SK-N-SH (cell line): ENCODE measurements at regions not wholly inside any gene's neighbourhood (a gene's known extent, or its start where the extent isn't known, plus 50 kb on each side); places are given as distances from the start of the nearest gene placed in this dataset.

Source experiments
- CTCF ChIA-PET: fragments of 300-600, 350-600 bp; formaldehyde crosslinking; extraction: SDS; loops from one replicate; lab custom pipeline; 2021; lab: Yijun Ruan, JAX
- POLR2A ChIA-PET: fragments of 350-600 bp; sonication (Branson Sonifier 250); formaldehyde crosslinking; extraction: SDS; loops from one replicate; lab custom pipeline; 2020; ENCODE audit warnings: antibody characterized with exemption, inconsistent platforms; lab: Yijun Ruan, JAX
- DNase-seq: peaks from one replicate; pipeline ENCODE4 v3.0.0; 2012
- H2AFZ ChIP-seq: fragments of 200-600 bp; sonication (generic); 2 replicates; pipeline ENCODE4 v1.8.1; 2016; ENCODE audit warnings: antibody characterized with exemption, mild to moderate bottlenecking, low read depth
- H3F3A ChIP-seq: fragments of 200-600 bp; sonication (generic); replicated peaks from 2 replicates; pipeline ENCODE3; 2016; ENCODE audit warnings: antibody characterized with exemption, mild to moderate bottlenecking; ENCODE audit not compliant: insufficient read depth
- H3K27ac ChIP-seq, 2 experiments: fragments of 200-500 bp in 1 of 2; fragments of 200-600 bp in 1 of 2; sonication (Bioruptor generic) in 1 of 2; sonication (generic), shearing (Covaris generic) in 1 of 2; 2 replicates each; pipeline versions ENCODE4 v1.5.1 to v1.6.1; 2014 to 2016; ENCODE audit warnings: low read depth in 2 of 2, inconsistent platforms in 1 of 2, low read length in 1 of 2, mild to moderate bottlenecking in 1 of 2, mixed read lengths in 1 of 2
- H3K27me3 ChIP-seq: fragments of 200-600 bp; sonication (generic), shearing (Covaris generic); 2 replicates; pipeline ENCODE4 v1.6.1; 2016; ENCODE audit warnings: mixed run types; ENCODE audit not compliant: insufficient read depth
- H3K36me3 ChIP-seq, 2 experiments: fragments of 200-500 bp in 1 of 2; fragments of 200-600 bp in 1 of 2; sonication (Bioruptor generic) in 1 of 2; sonication (generic) in 1 of 2; replicated peaks in 1 of 2; 2 replicates each; pipeline versions ENCODE3 to v1.5.1; 2014 to 2016; ENCODE audit warnings: low read length in 1 of 2, mild to moderate bottlenecking in 1 of 2; ENCODE audit not compliant: insufficient read depth in 2 of 2, control insufficient read depth in 1 of 2
- H3K4me1 ChIP-seq, 2 experiments: fragments of 200-500 bp in 1 of 2; fragments of 200-600 bp in 1 of 2; sonication (Bioruptor generic) in 1 of 2; sonication (generic), shearing (Covaris generic) in 1 of 2; 2 replicates each; pipeline versions ENCODE4 v1.5.1 to v1.6.1; 2014 to 2016; ENCODE audit warnings: low read depth in 1 of 2, low read length in 1 of 2, mixed run types in 1 of 2; ENCODE audit not compliant: insufficient read depth in 2 of 2, control insufficient read depth in 1 of 2
- H3K4me2 ChIP-seq: fragments of 200-600 bp; sonication (generic), shearing (Covaris generic); 2 replicates; pipeline ENCODE4 v1.6.1; 2017; ENCODE audit warnings: mixed run types
- H3K4me3 ChIP-seq, 2 experiments: fragments of 200-500 bp in 1 of 2; fragments of 200-600 bp in 1 of 2; sonication (Bioruptor generic) in 1 of 2; sonication (generic), shearing (Covaris generic) in 1 of 2; 2 replicates each; pipeline versions ENCODE4 v1.5.1 to v1.8.1; 2014 to 2016; ENCODE audit warnings: low read depth in 2 of 2, inconsistent platforms in 1 of 2, low read length in 1 of 2, mild to moderate bottlenecking in 1 of 2, mixed read lengths in 1 of 2, moderate library complexity in 1 of 2
- H3K79me2 ChIP-seq: fragments of 200-600 bp; sonication (generic); 2 replicates; pipeline ENCODE4 v1.8.1; 2017; ENCODE audit warnings: mild to moderate bottlenecking; ENCODE audit not compliant: insufficient read depth
- H3K9ac ChIP-seq: fragments of 200-600 bp; sonication (generic); 2 replicates; pipeline ENCODE4 v1.6.1; 2017; ENCODE audit warnings: mixed run types
- H3K9me2 ChIP-seq: fragments of 200-600 bp; sonication (generic); 2 replicates; pipeline ENCODE4 v1.6.1; 2017; ENCODE audit warnings: mixed run types
- H3K9me3 ChIP-seq: fragments of 200-600 bp; sonication (generic); 2 replicates; pipeline ENCODE4 v1.6.1; 2017; ENCODE audit warnings: mixed run types, mild to moderate bottlenecking, moderate library complexity
- H4K20me1 ChIP-seq: fragments of 200-600 bp; sonication (generic); 2 replicates; pipeline ENCODE4 v1.6.1; 2017; ENCODE audit warnings: mild to moderate bottlenecking, mixed run types; ENCODE audit not compliant: insufficient read depth
- CHD2 ChIP-seq: fragments of 150-350 bp; IDR thresholded peaks from 2 replicates; pipeline ENCODE4 v1.6.1; 2018; ENCODE audit warnings: low read length; ENCODE audit not compliant: partially characterized antibody
- CTCF ChIP-seq: fragments of 200-600 bp; sonication (generic); IDR thresholded peaks from 2 replicates; pipeline ENCODE4 v1.6.1; 2017; ENCODE audit warnings: antibody characterized with exemption, mild to moderate bottlenecking, moderate library complexity
- ELF1 ChIP-seq: IDR thresholded peaks from 2 replicates; pipeline ENCODE4 v1.4.0; 2012
- FOSL2 ChIP-seq: IDR thresholded peaks from 2 replicates; pipeline ENCODE4 v1.4.0; 2012; ENCODE audit warnings: low read depth, mild to moderate bottlenecking, moderate library complexity, borderline replicate concordance
- MXI1 ChIP-seq: IDR thresholded peaks from 2 replicates; pipeline ENCODE4 v1.6.1; 2012; ENCODE audit warnings: mild to moderate bottlenecking, low read depth, low read length, improper control_type of control experiment
- NFIC ChIP-seq: IDR thresholded peaks from 2 replicates; pipeline ENCODE4 v1.4.0; 2012; ENCODE audit warnings: borderline replicate concordance
- NRF1 ChIP-seq: IDR thresholded peaks from 2 replicates; pipeline ENCODE4 v1.6.1; 2012; ENCODE audit warnings: low read depth, mild to moderate bottlenecking, low read length
- RCOR1 ChIP-seq: fragments of 150-350 bp; IDR thresholded peaks from 2 replicates; pipeline ENCODE4 v1.6.1; 2017; ENCODE audit warnings: antibody characterized with exemption, low read length
- REST ChIP-seq: IDR thresholded peaks from 2 replicates; pipeline ENCODE4 v1.6.1; 2012; ENCODE audit warnings: mild to moderate bottlenecking, low read depth, low read length, moderate library complexity
- SMC3 ChIP-seq: IDR thresholded peaks from 2 replicates; pipeline ENCODE4 v1.6.1; 2012; ENCODE audit warnings: low read depth, low read length, improper control_type of control experiment
- USF1 ChIP-seq: IDR thresholded peaks from 2 replicates; pipeline ENCODE4 v1.4.0; 2012; ENCODE audit warnings: low read depth, borderline replicate concordance
- YY1 ChIP-seq: IDR thresholded peaks from 2 replicates; pipeline ENCODE4 v1.4.0; 2012; ENCODE audit warnings: low read depth, mild to moderate bottlenecking
- WGBS: methylation state at CpG from one replicate; pipeline ENCODE4 v1.1.6; 2017; ENCODE audit warnings: low lambda C conversion rate; 5-methylcytosine and 5-hydroxymethylcytosine counted together
- TF ChIP-seq, protein P1 (sequence below): IDR thresholded peaks from 2 replicates; pipeline ENCODE4 v1.4.0; 2012; ENCODE audit warnings: low read depth, borderline replicate concordance

- no peak overlapping the region for H3K4me3 ChIP-seq
- DNase-seq = no peak
- no peaks in the 10 kb centered on the region for H3F3A ChIP-seq
- H3K4me1 ChIP-seq = no peaks in the 10 kb centered on the region
- H3K27me3 ChIP-seq = no peaks in the 10 kb centered on the region
- H3K9me3 ChIP-seq = no peaks in the 10 kb centered on the region
- no peak overlapping the region for H3K4me2 ChIP-seq
- no peaks in the 10 kb centered on the region for H3K36me3 ChIP-seq
- H3K79me2 ChIP-seq = no peaks in the 10 kb centered on the region
- ChIA-PET CTCF (no interaction called here), POLR2A (no interaction called here)
- WGBS = 91% methylated on average over 1 of the region's 1 CpG
- H3K9me2 ChIP-seq = no peaks in the 10 kb centered on the region
- no peak for TF ChIP-seq NFIC
- no peak overlapping the region for H3K27ac ChIP-seq
- no peaks in the 10 kb centered on the region for H4K20me1 ChIP-seq
- H3K9ac ChIP-seq = no peak overlapping the region
- no peak overlapping the region for H2AFZ ChIP-seq
Observed at GRCh38 chr10:88048312-88048711, 184.9 kb downstream of the PTEN start.

DNA sequence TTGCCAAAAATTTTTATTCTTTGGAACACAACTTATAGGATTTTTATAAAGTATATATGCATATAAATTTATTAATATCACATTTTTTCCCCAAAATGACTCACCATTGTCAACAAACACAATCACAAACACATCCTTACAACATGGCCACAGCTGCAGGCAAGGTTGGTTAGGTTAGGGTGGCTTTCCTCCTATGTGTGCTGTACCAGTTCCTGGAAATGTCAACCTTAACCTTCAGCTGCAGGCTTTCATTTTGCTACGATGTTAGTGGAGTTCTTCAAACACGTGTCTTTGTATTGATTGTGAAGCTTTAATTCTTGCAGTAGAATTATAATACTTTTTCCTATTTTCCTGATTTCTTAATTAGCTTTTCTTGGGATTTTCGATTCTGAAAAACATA, 185.8 kb downstream of the PTEN start:
- Histone ChIP-seq H3F3A (no peaks in the 10 kb centered on the region), H3K9me2 (no peaks in the 10 kb centered on the region), H4K20me1 (no peaks in the 10 kb centered on the region), H3K79me2 (no peaks in the 10 kb centered on the region), H3K27me3 (no peaks in the 10 kb centered on the region), H3K27ac (no peak overlapping the region), H2AFZ (no peak overlapping the region)
- ChIA-PET POLR2A (no interaction called here), CTCF (interaction anchor here (1.2 kb wide), 1 partner anchor 65 kb away, joined by 3 read pairs; no protein-coding TSS in a partner anchor)
- DNase-seq = no peak
- WGBS = 85% methylated on average over 3 of the region's 3 CpGs
- TF ChIP-seq FOSL2 = no peak
- TF ChIP-seq, all 33 proteins: peak for 0
- H3K9ac ChIP-seq = no peak overlapping the region
- no peaks in the 10 kb centered on the region for H3K9me3 ChIP-seq
- no peak overlapping the region for H3K4me3 ChIP-seq
- no peak overlapping the region for H3K4me2 ChIP-seq
- H3K4me1 ChIP-seq = no peaks in the 10 kb centered on the region
- no peaks in the 10 kb centered on the region for H3K36me3 ChIP-seq

- DNase-seq = no peak
- ChIA-PET CTCF (no interaction called here), POLR2A (no interaction called here)
- Histone ChIP-seq H3K9me2 (no peaks in the 10 kb centered on the region), H3K9ac (no peak overlapping the region), H3K27ac (no peak overlapping the region), H3K9me3 (no peaks in the 10 kb centered on the region), H4K20me1 (no peaks in the 10 kb centered on the region), H3K4me2 (no peak overlapping the region), H2AFZ (no peak overlapping the region), H3F3A (no peaks in the 10 kb centered on the region), H3K79me2 (no peaks in the 10 kb centered on the region), H3K4me3 (no peak overlapping the region), H3K36me3 (no peaks in the 10 kb centered on the region), H3K4me1 (peaks cover 0 to 6% of the 10 kb centered on the region in 2 experiments; a peak in 2 of 4 replicates), H3K27me3 (no peaks in the 10 kb centered on the region)
- 100% methylated on average over 1 of the region's 1 CpG for WGBS
- no peak for TF ChIP-seq CHD2
- TF ChIP-seq, protein P1, sequence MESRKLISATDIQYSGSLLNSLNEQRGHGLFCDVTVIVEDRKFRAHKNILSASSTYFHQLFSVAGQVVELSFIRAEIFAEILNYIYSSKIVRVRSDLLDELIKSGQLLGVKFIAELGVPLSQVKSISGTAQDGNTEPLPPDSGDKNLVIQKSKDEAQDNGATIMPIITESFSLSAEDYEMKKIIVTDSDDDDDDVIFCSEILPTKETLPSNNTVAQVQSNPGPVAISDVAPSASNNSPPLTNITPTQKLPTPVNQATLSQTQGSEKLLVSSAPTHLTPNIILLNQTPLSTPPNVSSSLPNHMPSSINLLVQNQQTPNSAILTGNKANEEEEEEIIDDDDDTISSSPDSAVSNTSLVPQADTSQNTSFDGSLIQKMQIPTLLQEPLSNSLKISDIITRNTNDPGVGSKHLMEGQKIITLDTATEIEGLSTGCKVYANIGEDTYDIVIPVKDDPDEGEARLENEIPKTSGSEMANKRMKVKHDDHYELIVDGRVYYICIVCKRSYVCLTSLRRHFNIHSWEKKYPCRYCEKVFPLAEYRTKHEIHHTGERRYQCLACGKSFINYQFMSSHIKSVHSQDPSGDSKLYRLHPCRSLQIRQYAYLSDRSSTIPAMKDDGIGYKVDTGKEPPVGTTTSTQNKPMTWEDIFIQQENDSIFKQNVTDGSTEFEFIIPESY = no peak
- TF ChIP-seq YY1 = no peak
- TF ChIP-seq SMC3 = no peak
- TF ChIP-seq ELF1 = no peak
- no peak for TF ChIP-seq MXI1
- no peak for TF ChIP-seq USF1
- no peak for TF ChIP-seq NRF1
- no peak for TF ChIP-seq REST
- no peak for TF ChIP-seq CTCF
- no peak for TF ChIP-seq RCOR1
Observed at GRCh38 chr10:88057720-88058119, 194.3 kb downstream of the PTEN start.
